ENCODE measurements at regions not wholly inside any gene's neighbourhood (a gene's known extent, or its start where the extent isn't known, plus 50 kb on each side); places are given as distances from the start of the nearest gene placed in this dataset.

DNA sequence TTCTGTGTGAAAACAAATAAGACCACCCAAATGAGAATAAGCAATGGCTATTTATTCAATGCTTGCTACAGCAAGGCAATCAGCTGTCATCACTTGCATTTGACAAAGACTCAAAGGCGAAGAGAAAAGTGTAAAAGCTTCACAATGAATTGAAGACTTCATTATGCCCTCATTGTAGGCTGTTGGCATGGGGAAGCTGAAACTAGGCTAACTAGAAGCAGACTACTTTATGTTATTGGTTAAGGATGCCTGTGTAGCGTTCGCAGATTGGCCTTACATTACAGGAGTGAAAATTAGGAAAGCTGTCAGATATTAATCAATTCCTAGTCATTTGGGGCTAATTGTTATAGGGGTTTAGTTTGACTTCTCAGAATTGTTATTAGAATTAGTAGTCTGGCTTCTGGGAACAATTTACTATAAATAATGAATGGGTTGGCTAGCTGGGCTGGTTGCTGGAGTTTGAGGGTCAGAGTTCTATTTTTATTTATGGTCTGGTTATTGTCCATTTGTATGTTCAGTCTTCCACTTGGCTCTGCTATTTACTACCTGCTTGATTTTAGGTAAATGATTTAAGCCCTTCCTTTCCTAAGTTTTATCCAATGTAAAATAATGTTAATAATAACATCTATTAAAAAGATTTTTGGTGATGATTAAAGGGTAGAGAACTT is 437.2 kb upstream of the SYT4 start:
- no peak for TF ChIP-seq EZH2 (IDR thresholded peaks at IDR 0.05; ENCODE audit: borderline replicate concordance, low read depth, low read length, poor library complexity, severe bottlenecking)
- TF ChIP-seq, protein P1, sequence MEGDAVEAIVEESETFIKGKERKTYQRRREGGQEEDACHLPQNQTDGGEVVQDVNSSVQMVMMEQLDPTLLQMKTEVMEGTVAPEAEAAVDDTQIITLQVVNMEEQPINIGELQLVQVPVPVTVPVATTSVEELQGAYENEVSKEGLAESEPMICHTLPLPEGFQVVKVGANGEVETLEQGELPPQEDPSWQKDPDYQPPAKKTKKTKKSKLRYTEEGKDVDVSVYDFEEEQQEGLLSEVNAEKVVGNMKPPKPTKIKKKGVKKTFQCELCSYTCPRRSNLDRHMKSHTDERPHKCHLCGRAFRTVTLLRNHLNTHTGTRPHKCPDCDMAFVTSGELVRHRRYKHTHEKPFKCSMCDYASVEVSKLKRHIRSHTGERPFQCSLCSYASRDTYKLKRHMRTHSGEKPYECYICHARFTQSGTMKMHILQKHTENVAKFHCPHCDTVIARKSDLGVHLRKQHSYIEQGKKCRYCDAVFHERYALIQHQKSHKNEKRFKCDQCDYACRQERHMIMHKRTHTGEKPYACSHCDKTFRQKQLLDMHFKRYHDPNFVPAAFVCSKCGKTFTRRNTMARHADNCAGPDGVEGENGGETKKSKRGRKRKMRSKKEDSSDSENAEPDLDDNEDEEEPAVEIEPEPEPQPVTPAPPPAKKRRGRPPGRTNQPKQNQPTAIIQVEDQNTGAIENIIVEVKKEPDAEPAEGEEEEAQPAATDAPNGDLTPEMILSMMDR (conservative IDR thresholded peaks at IDR 0.05; ENCODE audit: low read depth, low read length): no peak

Data from A673 (cell line).